Activated T-cell treated with anti-CD3 and anti-CD28 coated beads, Interleukin-2, amount 50 U/mL, for 1 hour (primary cell): ENCODE measurements at regions not wholly inside any gene's neighbourhood (a gene's known extent, or its start where the extent isn't known, plus 50 kb on each side); places are given as distances from the start of the nearest gene placed in this dataset.

Source experiments
- DNase-seq: peaks from one replicate; pipeline ENCODE4 v3.0.0-alpha.2; 2020

DNA sequence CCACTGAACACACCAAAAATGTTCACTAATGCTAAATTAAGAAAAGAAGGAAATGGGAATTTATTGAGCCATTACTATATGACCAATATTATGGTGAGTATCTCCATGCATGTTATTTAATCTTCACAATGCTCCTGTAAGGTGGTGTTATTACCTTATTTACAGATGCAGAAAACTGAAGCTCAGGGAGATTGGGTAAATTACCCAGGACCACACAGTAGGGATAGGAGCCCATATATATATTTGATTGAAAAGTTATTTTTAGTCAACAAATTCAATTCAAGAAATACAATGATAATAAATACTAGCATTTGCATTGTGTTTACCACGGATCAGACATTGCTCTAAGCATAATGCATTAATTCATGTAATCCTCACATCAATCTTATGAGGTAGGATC lies 202.2 kb upstream of the FBXO11 start:
- DNase-seq = no peak

- no peak for DNase-seq
Observed at GRCh38 chr2:48109491-48110204, 203.3 kb upstream of the FBXO11 start.

- no peak for DNase-seq
Observed at GRCh38 chr2:48110492-48110891, 204.0 kb upstream of the FOXN2 start.

- DNase-seq = no peak
Observed at GRCh38 chr2:48112911-48113680, 201.4 kb upstream of the FOXN2 start.

- no peak for DNase-seq
Observed at GRCh38 chr2:48113767-48114166, 200.7 kb upstream of the FOXN2 start.

DNA sequence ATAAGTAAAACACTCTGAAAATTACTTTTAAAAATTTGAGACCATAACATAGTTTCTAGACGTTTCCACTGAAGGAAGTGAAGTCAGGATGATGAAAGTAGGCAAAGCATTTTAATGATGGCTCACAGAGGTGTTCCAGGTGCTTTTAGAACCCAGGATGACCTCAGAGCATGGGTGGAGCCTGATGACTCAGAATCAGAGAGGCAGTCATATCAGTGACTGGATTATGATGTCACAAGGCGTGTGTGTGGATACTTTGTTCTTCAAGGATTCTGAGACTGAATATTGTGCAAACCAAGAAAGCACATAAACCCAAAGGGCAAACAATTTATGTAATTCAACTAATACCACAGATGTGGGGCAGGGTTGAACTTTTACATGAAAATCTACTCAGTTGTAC lies 200.2 kb upstream of the FOXN2 start:
- DNase-seq = peak; percentile 40

DNA sequence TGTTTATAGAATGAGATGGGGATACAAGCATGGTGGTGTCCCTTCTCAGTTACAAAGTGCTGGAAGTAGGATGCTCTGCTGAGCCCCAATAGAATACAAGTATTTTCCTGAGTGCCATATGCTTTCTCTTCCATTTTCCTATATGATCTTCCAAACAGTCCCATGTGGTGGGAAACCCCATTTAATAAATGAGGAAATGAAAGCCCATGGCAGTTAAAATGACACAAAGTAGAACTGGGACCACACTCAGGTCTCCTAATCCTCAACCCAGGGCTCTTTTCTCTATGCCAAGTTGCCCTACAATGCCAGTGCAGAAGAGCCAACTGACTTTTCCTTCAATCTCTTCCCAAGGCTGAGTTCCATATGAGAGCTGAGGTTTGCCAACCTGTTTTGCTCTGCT lies 198.0 kb upstream of the FOXN2 start:
- DNase-seq = no peak

GRCh38 chr2:48118895-48119294 lies 195.6 kb upstream of the FOXN2 start:
- DNase-seq = no peak

- DNase-seq = no peak
Observed at GRCh38 chr2:48120112-48120511, 194.4 kb upstream of the FOXN2 start.

DNA sequence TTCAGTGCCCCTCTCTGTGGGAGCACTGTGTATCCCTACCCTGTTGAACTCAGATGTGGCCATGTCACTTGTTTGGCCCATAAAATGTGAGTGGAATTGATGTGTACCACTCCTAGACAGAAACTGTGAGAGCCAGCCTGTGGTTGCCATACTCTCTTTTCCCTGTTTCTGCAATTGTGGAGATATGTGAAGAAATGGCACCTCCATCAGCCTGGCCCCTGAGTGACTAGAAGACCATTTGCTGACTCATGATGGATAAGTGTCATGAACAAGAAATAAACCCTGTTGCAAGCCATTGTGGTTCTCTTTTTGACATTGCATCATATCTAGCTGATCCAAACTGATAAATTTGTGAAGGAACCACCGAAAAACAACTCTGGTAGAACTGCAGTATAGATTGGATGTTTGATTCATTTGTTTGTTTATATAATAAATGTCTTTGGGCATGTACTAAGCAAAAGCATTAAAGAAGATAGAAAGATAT lies 193.7 kb upstream of the FOXN2 start:
- no peak for DNase-seq

DNA sequence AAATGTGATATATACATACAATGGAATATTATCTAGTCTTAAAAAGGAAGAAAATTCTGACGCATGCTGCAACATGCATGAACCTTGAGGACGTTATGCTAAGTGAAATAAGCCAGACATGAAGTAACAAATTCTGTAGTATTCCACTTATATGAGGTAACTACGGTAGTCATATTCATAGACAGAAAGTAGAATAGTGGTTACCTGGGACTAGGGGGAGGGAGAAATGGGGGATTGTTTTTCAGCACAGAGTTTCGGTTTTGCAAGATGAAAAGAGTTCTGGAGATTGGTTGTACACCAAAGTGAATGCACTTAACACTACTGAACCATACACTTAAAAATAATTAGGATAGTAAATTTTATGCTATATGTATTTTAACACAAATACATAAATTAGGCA lies 192.3 kb upstream of the FOXN2 start:
- no peak for DNase-seq

GRCh38 chr2:48124592-48124991 lies 189.9 kb upstream of the FOXN2 start:
- no peak for DNase-seq

DNA sequence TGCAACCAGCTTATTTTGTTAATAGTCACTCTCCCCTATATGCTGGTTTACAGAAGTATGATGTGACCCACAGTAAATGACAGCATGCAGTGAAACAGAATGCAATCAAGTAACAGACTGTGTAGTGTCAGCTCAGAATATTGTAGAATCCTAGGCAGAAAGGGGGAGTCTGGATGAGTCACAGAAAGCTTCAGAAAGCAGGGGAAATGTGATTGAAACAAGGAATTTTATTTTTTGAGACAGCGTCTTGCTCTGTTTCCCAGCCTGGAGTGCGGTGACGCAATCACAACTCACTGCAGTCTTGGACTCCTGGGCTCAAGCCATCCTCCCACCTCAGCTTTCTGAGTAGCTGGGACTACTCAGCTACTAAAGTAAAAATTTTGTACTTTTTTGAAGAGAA lies 188.3 kb upstream of the FOXN2 start:
- DNase-seq = no peak

- no peak for DNase-seq
Observed at GRCh38 chr2:48127612-48128191, 186.8 kb upstream of the FOXN2 start.

DNA sequence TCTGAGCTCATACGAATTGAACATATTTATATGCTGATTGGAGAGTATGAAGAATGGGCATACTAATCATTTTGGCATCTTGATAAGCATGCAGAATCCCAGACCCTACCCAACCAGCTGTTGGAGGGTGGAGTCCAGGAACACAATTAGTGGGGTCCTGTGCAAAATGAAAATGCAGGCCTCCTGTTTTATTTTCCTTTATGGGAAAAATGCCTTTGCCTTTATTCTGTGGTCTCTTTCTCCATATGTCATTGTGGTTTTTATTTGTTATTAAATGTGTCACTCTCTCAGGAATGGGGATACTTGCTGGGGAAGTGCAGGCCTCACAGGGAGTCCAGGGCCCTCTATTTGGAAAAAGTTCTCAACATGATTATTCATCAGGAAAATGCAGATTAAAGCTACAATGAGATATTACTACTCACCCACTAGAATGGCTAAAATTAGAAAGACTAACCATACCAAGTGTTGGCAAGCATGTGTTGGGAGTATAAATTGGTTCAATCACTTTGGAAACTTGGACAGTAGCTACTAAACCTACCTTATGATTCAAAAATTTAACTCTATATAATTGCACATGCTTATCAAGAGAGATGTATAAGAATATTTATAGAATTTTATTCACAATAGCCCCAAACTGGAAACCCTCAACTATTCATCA lies 185.1 kb upstream of the FOXN2 start:
- no peak for DNase-seq

- no peak for DNase-seq
Observed at GRCh38 chr2:48131539-48132270, 182.8 kb upstream of the FOXN2 start.

- no peak for DNase-seq
Observed at GRCh38 chr2:48132271-48132625, 182.2 kb upstream of the FOXN2 start.

DNA sequence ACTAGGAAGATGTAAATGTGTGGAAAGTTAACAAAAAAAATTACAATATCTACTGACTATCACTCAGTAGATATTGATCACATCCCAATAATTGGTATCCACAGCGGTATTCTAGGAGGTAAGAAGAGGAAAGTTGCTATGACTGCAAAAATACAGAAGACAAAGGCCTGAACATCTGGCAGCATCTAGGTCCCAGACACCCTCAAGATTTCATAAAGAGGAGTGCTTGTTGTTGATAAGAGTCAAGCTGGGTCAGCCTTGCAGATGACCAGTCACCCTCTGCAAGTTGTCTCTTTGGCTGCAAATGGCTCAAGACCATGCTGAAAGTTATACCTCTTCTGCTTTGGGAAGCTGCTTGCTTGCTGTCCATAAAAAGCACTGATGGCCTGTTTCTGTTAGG lies 179.8 kb upstream of the FOXN2 start:
- DNase-seq = no peak

DNA sequence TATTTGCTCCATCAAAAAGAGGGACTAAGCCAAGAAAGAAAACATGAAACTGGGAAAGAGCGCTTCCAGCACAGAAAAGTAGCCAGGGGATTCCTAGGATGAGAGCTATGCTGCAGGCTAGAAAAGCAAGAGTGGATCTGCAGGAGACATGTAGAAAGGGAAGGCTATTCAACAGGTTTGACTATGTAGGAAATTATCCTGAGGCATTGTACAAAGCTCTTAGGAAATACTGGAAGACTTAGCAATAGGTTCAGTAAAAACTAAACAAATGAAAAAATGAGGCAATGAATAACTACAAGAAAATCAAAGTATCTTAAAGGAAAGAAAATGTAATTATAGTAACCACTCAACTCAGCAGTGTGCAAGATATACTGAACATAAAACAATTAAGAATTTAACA lies 178.7 kb upstream of the FOXN2 start:
- DNase-seq = no peak

GRCh38 chr2:48137829-48138228 lies 176.7 kb upstream of the FOXN2 start:
- DNase-seq = no peak

GRCh38 chr2:48138898-48139297 lies 175.6 kb upstream of the FOXN2 start:
- DNase-seq = no peak

GRCh38 chr2:48140586-48140985 lies 173.9 kb upstream of the FOXN2 start:
- DNase-seq = no peak

DNA sequence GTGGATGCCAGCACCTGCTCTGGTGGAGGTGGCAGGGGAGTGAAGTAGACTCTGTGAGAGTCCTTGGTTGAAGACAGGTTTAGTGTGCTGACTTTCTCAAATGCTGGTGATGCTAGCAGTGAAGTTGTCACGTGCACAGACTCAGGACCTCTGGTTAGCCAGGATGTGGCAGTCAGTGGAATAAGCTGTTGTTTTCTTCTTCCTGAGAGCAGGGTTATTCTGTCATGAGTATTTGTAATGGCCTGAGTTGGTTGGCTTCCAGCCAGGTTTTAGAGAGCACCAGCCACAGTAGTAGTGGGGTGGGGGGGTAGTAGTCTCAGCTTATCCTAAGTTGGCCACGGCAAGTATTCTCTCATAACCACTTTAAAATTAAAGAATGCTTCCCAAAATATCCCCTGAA lies 169.7 kb upstream of the FOXN2 start:
- no peak for DNase-seq
